ENCODE measurements at regions not wholly inside any gene's neighbourhood (a gene's known extent, or its start where the extent isn't known, plus 50 kb on each side); places are given as distances from the start of the nearest gene placed in this dataset.
"Not testable (repeated sequence)": the region's sequence is repeated elsewhere in the genome, so short reads cannot be mapped to it uniquely, and the experiment has no call there.

DNA sequence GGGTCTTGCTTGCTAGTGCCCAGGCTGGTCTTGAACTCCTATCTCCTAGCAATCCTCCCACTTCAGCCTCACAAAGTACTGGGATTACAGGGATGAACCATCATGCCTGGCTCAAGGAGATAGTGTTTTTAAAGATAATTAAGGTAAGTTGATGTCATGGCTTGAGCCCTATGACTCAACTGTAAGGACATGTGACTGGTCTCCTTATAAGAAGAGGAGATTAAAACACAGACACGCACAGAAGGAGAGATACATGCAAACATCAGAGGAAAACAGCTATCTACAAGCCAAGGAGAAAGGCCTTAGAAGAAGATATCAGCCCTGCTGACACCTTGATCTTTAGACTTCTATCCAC is 220.4 kb upstream of the GADL1 start:
- no peak for TF ChIP-seq POLR2A (IDR thresholded peaks at IDR 0.05)
- TF ChIP-seq, protein P1, sequence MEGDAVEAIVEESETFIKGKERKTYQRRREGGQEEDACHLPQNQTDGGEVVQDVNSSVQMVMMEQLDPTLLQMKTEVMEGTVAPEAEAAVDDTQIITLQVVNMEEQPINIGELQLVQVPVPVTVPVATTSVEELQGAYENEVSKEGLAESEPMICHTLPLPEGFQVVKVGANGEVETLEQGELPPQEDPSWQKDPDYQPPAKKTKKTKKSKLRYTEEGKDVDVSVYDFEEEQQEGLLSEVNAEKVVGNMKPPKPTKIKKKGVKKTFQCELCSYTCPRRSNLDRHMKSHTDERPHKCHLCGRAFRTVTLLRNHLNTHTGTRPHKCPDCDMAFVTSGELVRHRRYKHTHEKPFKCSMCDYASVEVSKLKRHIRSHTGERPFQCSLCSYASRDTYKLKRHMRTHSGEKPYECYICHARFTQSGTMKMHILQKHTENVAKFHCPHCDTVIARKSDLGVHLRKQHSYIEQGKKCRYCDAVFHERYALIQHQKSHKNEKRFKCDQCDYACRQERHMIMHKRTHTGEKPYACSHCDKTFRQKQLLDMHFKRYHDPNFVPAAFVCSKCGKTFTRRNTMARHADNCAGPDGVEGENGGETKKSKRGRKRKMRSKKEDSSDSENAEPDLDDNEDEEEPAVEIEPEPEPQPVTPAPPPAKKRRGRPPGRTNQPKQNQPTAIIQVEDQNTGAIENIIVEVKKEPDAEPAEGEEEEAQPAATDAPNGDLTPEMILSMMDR (IDR thresholded peaks at IDR 0.05): no peak
- no peak for TF ChIP-seq POLR2AphosphoS5 (IDR thresholded peaks at IDR 0.05)
- no peak for DNase-seq (ENCODE audit: low spot score)
- Histone ChIP-seq H3K27me3 (replicated peaks; ENCODE audit: insufficient read depth) (no peaks in the 10 kb centered on the region), H3K4me3 (no peak overlapping the region), H3K36me3 (no peaks in the 10 kb centered on the region), H3K4me1 (replicated peaks) (no peaks in the 10 kb centered on the region), H3K9me3 (no peaks in the 10 kb centered on the region), H3K27ac (no peak overlapping the region)
- WGBS: 95% methylated on average over 1 of the region's 1 CpG
- intact Hi-C loops (cut with DNase I): no loop called here

DNA sequence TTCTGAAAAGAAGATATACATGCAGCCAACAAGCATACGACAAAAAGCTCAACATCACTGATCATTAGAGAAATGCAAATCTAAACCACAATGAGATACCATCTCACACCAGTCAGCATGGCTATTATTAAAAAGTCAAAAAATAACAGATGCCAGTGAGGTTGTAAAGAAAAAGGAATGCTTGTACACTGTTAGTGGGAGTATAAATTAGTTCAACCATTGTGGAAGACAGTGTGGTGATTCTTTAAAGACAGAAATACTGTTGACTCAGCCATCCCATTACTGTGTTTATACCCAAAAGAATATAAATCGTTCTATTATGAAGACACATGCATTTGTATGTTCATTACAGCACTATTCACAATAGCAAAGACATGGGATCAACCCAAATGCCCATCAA is 221.1 kb upstream of the GADL1 start:
- H3K27ac ChIP-seq; H3K9me3 ChIP-seq; H3K27me3 ChIP-seq (replicated peaks; ENCODE audit: insufficient read depth); intact Hi-C loops (cut with DNase I); H3K4me3 ChIP-seq; H3K4me1 ChIP-seq (replicated peaks); DNase-seq (ENCODE audit: low spot score); H3K36me3 ChIP-seq: not testable (repeated sequence)
- WGBS: 51% methylated on average over 2 of the region's 2 CpGs

DNA sequence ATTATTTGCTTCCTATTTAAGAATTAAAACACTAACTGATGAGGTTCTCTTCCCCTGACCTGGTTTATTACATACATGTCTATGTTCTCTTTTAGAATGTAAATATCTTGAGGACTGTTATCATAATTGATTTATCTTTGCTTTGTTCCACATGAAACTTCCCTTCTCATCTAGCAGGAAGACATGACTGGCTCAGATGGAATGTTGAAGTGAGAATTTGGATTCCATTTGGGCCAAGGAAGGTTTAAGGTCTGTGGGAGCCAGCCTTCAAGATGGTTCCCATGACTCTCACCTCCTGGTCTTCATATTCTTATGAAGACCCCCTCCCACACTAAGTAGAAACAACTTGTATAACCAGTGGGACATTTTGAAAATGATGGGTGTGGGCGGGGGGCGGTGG is 222.2 kb upstream of the GADL1 start:
- Histone ChIP-seq H3K27ac (no peak overlapping the region), H3K27me3 (replicated peaks; ENCODE audit: insufficient read depth) (no peaks in the 10 kb centered on the region), H3K9me3 (no peaks in the 10 kb centered on the region), H3K4me3 (no peak overlapping the region), H3K4me1 (replicated peaks) (no peaks in the 10 kb centered on the region), H3K36me3 (no peaks in the 10 kb centered on the region)
- WGBS: 100% methylated on average over 2 of the region's 2 CpGs
- TF ChIP-seq, protein P1 (IDR thresholded peaks at IDR 0.05): no peak
- TF ChIP-seq POLR2A (IDR thresholded peaks at IDR 0.05) (no peak), POLR2AphosphoS5 (IDR thresholded peaks at IDR 0.05) (no peak)
- intact Hi-C loops (cut with DNase I): no loop called here
- DNase-seq (ENCODE audit: low spot score): no peak

DNA sequence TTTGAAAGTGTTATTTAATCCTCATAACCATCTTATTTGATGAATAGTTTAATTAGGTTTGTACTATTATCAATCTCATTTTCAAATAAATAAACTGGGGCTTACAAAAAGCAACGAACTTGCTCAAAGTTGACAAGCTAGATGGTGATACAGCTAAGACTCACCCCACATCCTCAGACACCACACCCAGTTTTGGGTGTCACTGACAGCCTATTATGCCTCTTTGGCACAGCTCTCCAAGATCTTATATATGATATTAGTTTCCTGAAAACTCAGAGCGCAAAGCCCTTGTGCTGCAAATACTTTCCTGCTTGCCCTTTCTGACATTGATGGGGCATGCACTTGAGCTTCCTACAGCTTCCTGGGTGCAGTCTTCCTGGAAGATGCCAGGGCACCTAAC is 223.4 kb upstream of the GADL1 start:
- no peaks in the 10 kb centered on the region for H3K27me3 ChIP-seq (replicated peaks; ENCODE audit: insufficient read depth)
- no peaks in the 10 kb centered on the region for H3K9me3 ChIP-seq
- no peaks in the 10 kb centered on the region for H3K4me1 ChIP-seq (replicated peaks)
- intact Hi-C loops (cut with DNase I): no loop called here
- H3K36me3 ChIP-seq: no peaks in the 10 kb centered on the region
- TF ChIP-seq POLR2A (IDR thresholded peaks at IDR 0.05) (no peak), POLR2AphosphoS5 (IDR thresholded peaks at IDR 0.05) (no peak)
- TF ChIP-seq, protein P1 (IDR thresholded peaks at IDR 0.05): no peak
- no peak overlapping the region for H3K27ac ChIP-seq
- WGBS: 66% methylated on average over 2 of the region's 2 CpGs
- H3K4me3 ChIP-seq: no peak overlapping the region
- no peak for DNase-seq (ENCODE audit: low spot score)

DNA sequence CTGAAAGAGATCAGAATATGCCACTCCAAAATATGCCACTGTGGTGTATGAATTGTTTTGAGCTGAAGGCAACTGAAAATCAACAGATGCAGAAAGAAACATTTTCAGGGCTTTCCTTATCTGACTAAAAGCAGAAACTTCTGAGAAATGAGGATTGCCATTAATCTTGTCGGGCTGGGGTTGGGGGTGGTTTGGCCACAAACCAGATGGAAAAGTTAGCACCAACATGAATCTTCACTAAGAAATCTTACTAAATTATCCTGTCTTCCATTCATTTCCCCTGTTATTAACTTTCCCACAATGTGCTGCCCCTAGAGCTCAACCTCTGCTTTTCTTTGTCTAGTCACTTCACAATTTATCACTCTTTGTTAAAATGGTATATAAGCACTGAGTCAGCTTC is 229.9 kb upstream of the GADL1 start:
- Histone ChIP-seq H3K36me3 (no peaks in the 10 kb centered on the region), H3K27ac (no peak overlapping the region), H3K4me3 (no peak overlapping the region), H3K4me1 (replicated peaks) (no peaks in the 10 kb centered on the region), H3K27me3 (replicated peaks; ENCODE audit: insufficient read depth) (no peaks in the 10 kb centered on the region), H3K9me3 (no peaks in the 10 kb centered on the region)
- 94% methylated on average over 1 of the region's 1 CpG for WGBS
- no peak for TF ChIP-seq POLR2AphosphoS5 (IDR thresholded peaks at IDR 0.05)
- intact Hi-C loops (cut with DNase I): no loop called here
- no peak for DNase-seq (ENCODE audit: low spot score)

DNA sequence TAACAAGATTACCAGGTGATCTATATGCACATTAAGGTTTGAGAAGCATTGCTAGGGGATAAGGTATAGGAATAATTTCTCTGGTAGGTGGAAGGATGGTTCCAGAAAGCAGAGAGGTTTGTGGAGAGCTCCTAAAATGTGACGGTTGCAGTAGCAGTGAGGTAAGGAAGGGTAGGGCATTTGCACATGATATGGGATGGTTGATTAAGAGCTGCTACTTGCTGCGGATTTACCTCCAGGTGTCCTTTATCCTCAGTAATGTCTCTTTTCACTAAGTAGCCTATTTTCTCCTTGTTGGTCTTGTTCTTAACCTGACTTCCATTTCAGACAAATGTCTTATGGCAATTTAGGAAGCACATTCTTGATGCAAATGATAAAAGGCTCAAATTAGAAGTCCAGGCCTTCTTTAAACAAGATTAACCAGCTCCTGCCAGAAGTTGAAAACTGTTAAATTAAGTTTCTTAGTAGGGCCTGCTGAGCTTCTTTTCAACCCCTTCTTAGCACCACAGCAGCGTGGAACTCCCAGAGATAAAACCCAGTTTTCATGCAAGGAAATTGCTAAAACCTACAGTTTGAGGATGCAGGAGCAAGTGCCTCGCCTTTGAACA is 231.1 kb upstream of the GADL1 start:
- WGBS: 96% methylated on average over 4 of the region's 4 CpGs
- no peak for DNase-seq (ENCODE audit: low spot score)
- H3K9me3 ChIP-seq: no peaks in the 10 kb centered on the region
- H3K4me3 ChIP-seq: no peak overlapping the region
- no peak overlapping the region for H3K27ac ChIP-seq
- H3K4me1 ChIP-seq (replicated peaks): no peaks in the 10 kb centered on the region
- intact Hi-C loops (cut with DNase I): no loop called here
- no peak for TF ChIP-seq POLR2AphosphoS5 (IDR thresholded peaks at IDR 0.05)
- TF ChIP-seq, protein P1 (IDR thresholded peaks at IDR 0.05): no peak
- no peak for TF ChIP-seq POLR2A (IDR thresholded peaks at IDR 0.05)
- no peaks in the 10 kb centered on the region for H3K27me3 ChIP-seq (replicated peaks; ENCODE audit: insufficient read depth)
- H3K36me3 ChIP-seq: no peaks in the 10 kb centered on the region

All from prostate gland (tissue), 2 donors.